ENCODE measurements at regions not wholly inside any gene's neighbourhood (a gene's known extent, or its start where the extent isn't known, plus 50 kb on each side); places are given as distances from the start of the nearest gene placed in this dataset.

DNA sequence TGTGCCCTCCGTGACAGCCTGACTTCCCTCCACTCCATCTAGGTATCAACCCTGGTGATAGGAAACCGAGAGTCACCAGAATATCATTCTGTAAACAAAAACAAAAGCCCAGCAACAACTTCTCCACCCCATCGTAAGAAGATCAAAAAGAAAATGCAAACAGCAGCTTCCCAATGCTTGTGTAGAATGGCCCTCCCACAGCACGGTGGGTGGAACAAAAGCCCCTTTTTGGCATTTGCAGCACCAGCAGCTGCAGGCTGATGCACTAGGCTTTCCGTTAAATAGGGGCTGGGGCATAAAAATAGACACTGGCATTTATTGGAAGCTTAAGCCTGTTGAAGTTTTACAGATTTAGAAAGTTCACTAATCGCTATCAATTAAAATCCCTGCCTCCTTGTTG is 513.0 kb downstream of the GALR1 start (continued):
- TF ChIP-seq, protein P1, sequence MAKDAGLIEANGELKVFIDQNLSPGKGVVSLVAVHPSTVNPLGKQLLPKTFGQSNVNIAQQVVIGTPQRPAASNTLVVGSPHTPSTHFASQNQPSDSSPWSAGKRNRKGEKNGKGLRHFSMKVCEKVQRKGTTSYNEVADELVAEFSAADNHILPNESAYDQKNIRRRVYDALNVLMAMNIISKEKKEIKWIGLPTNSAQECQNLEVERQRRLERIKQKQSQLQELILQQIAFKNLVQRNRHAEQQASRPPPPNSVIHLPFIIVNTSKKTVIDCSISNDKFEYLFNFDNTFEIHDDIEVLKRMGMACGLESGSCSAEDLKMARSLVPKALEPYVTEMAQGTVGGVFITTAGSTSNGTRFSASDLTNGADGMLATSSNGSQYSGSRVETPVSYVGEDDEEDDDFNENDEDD (CRISPR knock-in tag; IDR thresholded peaks at IDR 0.05; ENCODE audit: borderline replicate concordance) = no peak

DNA sequence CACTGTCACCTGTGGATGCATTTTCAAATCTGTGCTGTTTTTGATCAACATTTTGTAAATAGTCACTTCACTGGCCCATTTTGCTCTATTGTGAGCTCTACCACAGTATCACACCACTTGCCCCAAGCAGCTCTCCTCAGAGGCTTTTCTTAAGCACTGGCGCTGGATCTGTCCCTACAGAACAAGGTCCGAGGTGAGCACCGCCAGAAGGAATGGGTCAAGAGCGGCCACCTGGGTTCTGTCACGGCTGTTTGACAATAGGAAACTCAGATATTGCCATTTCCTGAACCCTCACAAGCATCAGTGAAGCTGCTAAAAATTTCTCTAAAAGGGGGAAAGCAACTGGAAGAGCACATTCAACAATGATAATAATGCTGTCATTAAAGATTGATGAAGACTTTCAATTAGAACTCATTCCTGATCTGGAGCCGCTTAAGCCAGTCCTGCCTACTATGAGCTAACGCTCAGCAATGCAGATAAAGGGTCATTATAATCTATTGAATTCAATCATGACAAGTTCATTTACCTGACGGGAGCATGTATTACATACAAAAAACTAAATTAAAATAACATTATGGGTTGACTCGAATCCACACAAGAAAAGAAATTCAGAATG is 514.0 kb downstream of the GALR1 start:
- Histone ChIP-seq H3K27ac (ENCODE audit: extremely low read length, insufficient read depth, low read length) (no peak overlapping the region), H3K9me3 (ENCODE audit: low read length) (no peaks in the 10 kb centered on the region), H4K20me1 (ENCODE audit: insufficient read depth, low read length) (no peaks in the 10 kb centered on the region), H3K27me3 (ENCODE audit: control insufficient read depth in 1 of 2, insufficient read depth in 2 of 2, low read length in 2 of 2) (peaks cover 0 to 5% of the 10 kb centered on the region in 2 experiments; a peak in 1 of 5 replicates), H3K36me3 (replicated peaks in 1 of 2; ENCODE audit: control insufficient read depth in 1 of 2, insufficient read depth in 2 of 2, low read length in 2 of 2) (no peaks in the 10 kb centered on the region), H2AFZ (ENCODE audit: low read length) (no peak overlapping the region), H3K4me2 (ENCODE audit: low read depth, low read length) (no peak overlapping the region), H3K4me3 (replicated peaks in 1 of 3; ENCODE audit: insufficient read depth in 1 of 3, low read depth in 2 of 3, low read length in 3 of 3) (no peak overlapping the region), H3K4me1 (ENCODE audit: insufficient read depth, low read length) (no peaks in the 10 kb centered on the region), H3K9ac (ENCODE audit: insufficient read depth, low read depth, low read length) (no peak overlapping the region), H3K79me2 (ENCODE audit: insufficient read depth, low read length) (no peaks in the 10 kb centered on the region)
- DNase-seq (ENCODE audit: low spot score) = no peak
- in situ Hi-C loops (cut with HindIII; ENCODE audit: extremely low pct_ligation_motif_present, low pct_unique_long_range_greater_than_20kb) (loop anchor here (10.0 kb wide), 1 partner anchor 1221 kb away; no protein-coding TSS in a partner anchor), intact Hi-C loops (cut with micrococcal nuclease; ENCODE audit: unreplicated experiment) (no loop called here)
- 8% methylated on average over 9 of the region's 9 CpGs for WGBS (ENCODE audit: low lambda C conversion rate)
- no peak for ATAC-seq
- CTCF ChIA-PET (ENCODE audit: low intra/inter-chr PET ratio, low total read pairs) = no interaction called here
- POLR2A ChIA-PET = no interaction called here
- no peak for FAIRE-seq
- no peak for TF ChIP-seq ZFP36L1 (CRISPR knock-in tag; IDR thresholded peaks at IDR 0.05)
- TF ChIP-seq HOXD1 (CRISPR knock-in tag; IDR thresholded peaks at IDR 0.05) = no peak
- TF ChIP-seq ZBTB1 (CRISPR knock-in tag; IDR thresholded peaks at IDR 0.05; ENCODE audit: borderline replicate concordance) = no peak
- TF ChIP-seq MTF1 (CRISPR knock-in tag; IDR thresholded peaks at IDR 0.05) = no peak
- TF ChIP-seq SIX1 (CRISPR knock-in tag; IDR thresholded peaks at IDR 0.05; ENCODE audit: borderline replicate concordance) = no peak
- TF ChIP-seq GZF1 (CRISPR knock-in tag; IDR thresholded peaks at IDR 0.05) = no peak
- TF ChIP-seq MIER3 (CRISPR knock-in tag; IDR thresholded peaks at IDR 0.05; ENCODE audit: borderline replicate concordance) = no peak
- no peak for TF ChIP-seq ZNF34 (CRISPR knock-in tag; IDR thresholded peaks at IDR 0.05; ENCODE audit: borderline replicate concordance)
- no peak for TF ChIP-seq NCOA2 (CRISPR knock-in tag; IDR thresholded peaks at IDR 0.05)
- no peak for TF ChIP-seq ZNF337 (CRISPR knock-in tag; IDR thresholded peaks at IDR 0.05; ENCODE audit: borderline replicate concordance, low read depth)
- TF ChIP-seq, protein P2, sequence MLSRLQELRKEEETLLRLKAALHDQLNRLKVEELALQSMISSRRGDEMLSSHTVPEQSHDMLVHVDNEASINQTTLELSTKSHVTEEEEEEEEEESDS (CRISPR knock-in tag; IDR thresholded peaks at IDR 0.05; ENCODE audit: borderline replicate concordance) = no peak
- TF ChIP-seq ZNF430 (CRISPR knock-in tag; IDR thresholded peaks at IDR 0.05) = no peak
- no peak for TF ChIP-seq ATF7-NPFF (CRISPR knock-in tag; IDR thresholded peaks at IDR 0.05; ENCODE audit: low read depth)
- TF ChIP-seq ZNF317 (CRISPR knock-in tag; IDR thresholded peaks at IDR 0.05) = no peak
- TF ChIP-seq ZNF335 (CRISPR knock-in tag; IDR thresholded peaks at IDR 0.05) = no peak
- TF ChIP-seq SMARCC2 (IDR thresholded peaks at IDR 0.05) = no peak
- no TSS peak for BruUV-seq (replicated peaks)

All from HepG2 (cell line).